ENCODE measurements at regions not wholly inside any gene's neighbourhood (a gene's known extent, or its start where the extent isn't known, plus 50 kb on each side); places are given as distances from the start of the nearest gene placed in this dataset.

DNA sequence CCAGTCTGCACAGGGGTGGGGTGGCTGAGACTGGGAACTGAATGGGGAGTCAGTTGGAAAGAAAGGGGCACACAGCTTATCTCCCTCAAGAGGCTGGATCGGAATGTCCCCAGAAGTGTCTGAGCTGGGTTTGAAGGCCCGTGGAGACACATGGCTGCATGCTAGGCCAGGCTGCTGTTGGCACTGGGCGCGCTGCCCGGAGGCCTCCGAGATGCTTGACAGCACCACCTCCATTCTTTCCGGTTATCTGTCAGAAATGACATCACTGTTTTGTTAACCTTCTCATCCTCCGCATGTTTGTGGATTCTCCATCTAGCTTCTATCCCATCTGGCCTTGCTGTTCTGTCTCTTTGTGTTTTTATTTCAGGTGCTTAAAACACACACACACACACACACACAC, 85.5 kb downstream of the APIP start:
- H3K9ac ChIP-seq (ENCODE audit: low read length): no peak overlapping the region
- no peak overlapping the region for H3K4me2 ChIP-seq (ENCODE audit: low read length)
- H3K27ac ChIP-seq (ENCODE audit: low read length): no peak overlapping the region
- no peak overlapping the region for H2AFZ ChIP-seq (ENCODE audit: low read length)
- peaks cover 16% of the 10 kb centered on the region for H3K4me1 ChIP-seq (ENCODE audit: insufficient read depth, low read length)
- no peaks in the 10 kb centered on the region for H3K9me3 ChIP-seq (ENCODE audit: low read length)
- no peaks in the 10 kb centered on the region for H3K9me2 ChIP-seq (replicated peaks; ENCODE audit: low read length)
- H3K4me3 ChIP-seq (ENCODE audit: low read length): no peak overlapping the region
- intact Hi-C loops (cut with micrococcal nuclease): no loop called here
- ATAC-seq (no peak), DNase-seq (no peak)
- H3K27me3 ChIP-seq (ENCODE audit: low read length): no peaks in the 10 kb centered on the region
- no peaks in the 10 kb centered on the region for H3K79me2 ChIP-seq (ENCODE audit: low read length)
- ChIA-PET CTCF (no interaction called here), POLR2A (ENCODE audit: unreplicated experiment) (no interaction called here)
- no peaks in the 10 kb centered on the region for H3F3A ChIP-seq (ENCODE audit: low read length, unreplicated experiment)
- H3K36me3 ChIP-seq (ENCODE audit: low read depth, low read length): no peaks in the 10 kb centered on the region
- TF ChIP-seq, protein P1, sequence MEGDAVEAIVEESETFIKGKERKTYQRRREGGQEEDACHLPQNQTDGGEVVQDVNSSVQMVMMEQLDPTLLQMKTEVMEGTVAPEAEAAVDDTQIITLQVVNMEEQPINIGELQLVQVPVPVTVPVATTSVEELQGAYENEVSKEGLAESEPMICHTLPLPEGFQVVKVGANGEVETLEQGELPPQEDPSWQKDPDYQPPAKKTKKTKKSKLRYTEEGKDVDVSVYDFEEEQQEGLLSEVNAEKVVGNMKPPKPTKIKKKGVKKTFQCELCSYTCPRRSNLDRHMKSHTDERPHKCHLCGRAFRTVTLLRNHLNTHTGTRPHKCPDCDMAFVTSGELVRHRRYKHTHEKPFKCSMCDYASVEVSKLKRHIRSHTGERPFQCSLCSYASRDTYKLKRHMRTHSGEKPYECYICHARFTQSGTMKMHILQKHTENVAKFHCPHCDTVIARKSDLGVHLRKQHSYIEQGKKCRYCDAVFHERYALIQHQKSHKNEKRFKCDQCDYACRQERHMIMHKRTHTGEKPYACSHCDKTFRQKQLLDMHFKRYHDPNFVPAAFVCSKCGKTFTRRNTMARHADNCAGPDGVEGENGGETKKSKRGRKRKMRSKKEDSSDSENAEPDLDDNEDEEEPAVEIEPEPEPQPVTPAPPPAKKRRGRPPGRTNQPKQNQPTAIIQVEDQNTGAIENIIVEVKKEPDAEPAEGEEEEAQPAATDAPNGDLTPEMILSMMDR (conservative IDR thresholded peaks at IDR 0.05; ENCODE audit: low read depth, low read length): no peak
- TF ChIP-seq EZH2 (IDR thresholded peaks at IDR 0.05; ENCODE audit: low read length, unreplicated experiment) (no peak), EZH2phosphoT487 (IDR thresholded peaks at IDR 0.05; ENCODE audit: borderline replicate concordance, low read length) (no peak)
- no TSS peak for BruUV-seq (replicated peaks)
- no peaks in the 10 kb centered on the region for H4K20me1 ChIP-seq (ENCODE audit: low read length)

DNA sequence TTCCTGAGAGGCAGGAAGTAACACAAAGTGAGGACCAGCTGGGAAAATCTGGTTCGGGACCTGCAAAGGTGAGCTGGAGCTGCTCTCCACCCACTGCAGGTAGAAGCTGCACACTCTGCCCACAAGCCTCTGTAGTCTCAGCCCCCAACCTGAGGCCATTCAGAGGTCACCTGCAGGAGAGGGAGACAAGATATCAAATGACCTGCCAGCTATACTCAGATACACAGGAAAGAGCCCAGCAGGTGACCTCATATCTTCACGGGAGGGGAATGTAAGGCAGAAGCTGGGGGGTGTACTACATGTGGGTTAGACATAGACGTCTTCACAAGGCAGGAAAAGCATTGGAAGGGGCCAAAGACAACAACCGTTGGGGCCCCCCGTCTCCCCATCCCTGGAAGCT, 86.1 kb downstream of the APIP start:
- no peaks in the 10 kb centered on the region for H4K20me1 ChIP-seq (ENCODE audit: low read length)
- DNase-seq (no peak), ATAC-seq (no peak)
- no peak overlapping the region for H3K27ac ChIP-seq (ENCODE audit: low read length)
- ChIA-PET POLR2A (ENCODE audit: unreplicated experiment) (no interaction called here), CTCF (interaction anchor here (0.6 kb wide), 1 partner anchor 54 kb away, joined by 3 read pairs; no protein-coding TSS in a partner anchor)
- no peak overlapping the region for H3K9ac ChIP-seq (ENCODE audit: low read length)
- TF ChIP-seq EZH2 (IDR thresholded peaks at IDR 0.05; ENCODE audit: low read length, unreplicated experiment): no peak
- no peak for TF ChIP-seq EZH2phosphoT487 (IDR thresholded peaks at IDR 0.05; ENCODE audit: borderline replicate concordance, low read length)
- TF ChIP-seq, protein P1 (conservative IDR thresholded peaks at IDR 0.05; ENCODE audit: low read depth, low read length): no peak
- H3K4me2 ChIP-seq (ENCODE audit: low read length): no peak overlapping the region
- BruUV-seq (replicated peaks): no TSS peak
- intact Hi-C loops (cut with micrococcal nuclease): no loop called here
- H3K9me3 ChIP-seq (ENCODE audit: low read length): no peaks in the 10 kb centered on the region
- H3F3A ChIP-seq (ENCODE audit: low read length, unreplicated experiment): peaks cover under 1% of the 10 kb centered on the region
- H3K27me3 ChIP-seq (ENCODE audit: low read length): no peaks in the 10 kb centered on the region
- H3K79me2 ChIP-seq (ENCODE audit: low read length): no peaks in the 10 kb centered on the region
- no peak overlapping the region for H2AFZ ChIP-seq (ENCODE audit: low read length)
- H3K4me1 ChIP-seq (ENCODE audit: insufficient read depth, low read length): peaks cover 22% of the 10 kb centered on the region
- H3K4me3 ChIP-seq (ENCODE audit: low read length): no peak overlapping the region
- no peaks in the 10 kb centered on the region for H3K9me2 ChIP-seq (replicated peaks; ENCODE audit: low read length)
- H3K36me3 ChIP-seq (ENCODE audit: low read depth, low read length): no peaks in the 10 kb centered on the region

DNA sequence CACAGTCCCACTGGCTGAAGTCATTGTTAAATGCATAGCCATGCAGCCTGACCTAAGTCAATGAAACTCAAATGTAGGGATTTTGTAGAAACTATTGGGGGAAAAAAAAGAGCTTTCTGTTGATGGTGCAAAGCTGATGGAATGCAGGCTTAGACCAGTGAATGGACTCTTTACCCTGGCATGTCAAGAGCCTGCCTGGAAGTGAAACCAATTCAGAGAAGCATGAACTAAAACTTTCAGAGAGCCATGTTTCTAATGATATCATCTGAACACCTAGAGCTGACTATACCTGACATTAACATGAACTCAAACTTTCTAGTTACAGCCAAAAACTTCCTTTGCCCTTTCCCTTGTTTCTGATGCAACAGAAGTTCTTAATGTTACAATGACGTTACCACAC, 89.0 kb downstream of the APIP start:
- no peaks in the 10 kb centered on the region for H3K27me3 ChIP-seq (ENCODE audit: low read length)
- no peaks in the 10 kb centered on the region for H3K79me2 ChIP-seq (ENCODE audit: low read length)
- no peaks in the 10 kb centered on the region for H4K20me1 ChIP-seq (ENCODE audit: low read length)
- no peak overlapping the region for H3K4me3 ChIP-seq (ENCODE audit: low read length)
- ChIA-PET CTCF (no interaction called here), POLR2A (ENCODE audit: unreplicated experiment) (no interaction called here)
- intact Hi-C loops (cut with micrococcal nuclease): no loop called here
- peaks cover 3% of the 10 kb centered on the region for H3F3A ChIP-seq (ENCODE audit: low read length, unreplicated experiment)
- H3K9me2 ChIP-seq (replicated peaks; ENCODE audit: low read length): no peaks in the 10 kb centered on the region
- peak overlapping the region; percentile 99 for H3K27ac ChIP-seq (ENCODE audit: low read length)
- 0 out of 2 replicates have a peak overlapping the region, but pooled peaks have one; percentile 16 for H2AFZ ChIP-seq (ENCODE audit: low read length)
- H3K4me1 ChIP-seq (ENCODE audit: insufficient read depth, low read length): peaks cover 30% of the 10 kb centered on the region
- ATAC-seq (no peak), DNase-seq (no peak)
- no peaks in the 10 kb centered on the region for H3K36me3 ChIP-seq (ENCODE audit: low read depth, low read length)
- H3K4me2 ChIP-seq (ENCODE audit: low read length): no peak overlapping the region
- no peaks in the 10 kb centered on the region for H3K9me3 ChIP-seq (ENCODE audit: low read length)
- no peak overlapping the region for H3K9ac ChIP-seq (ENCODE audit: low read length)
- TF ChIP-seq EZH2 (IDR thresholded peaks at IDR 0.05; ENCODE audit: low read length, unreplicated experiment) (no peak), EZH2phosphoT487 (IDR thresholded peaks at IDR 0.05; ENCODE audit: borderline replicate concordance, low read length) (no peak)
- TF ChIP-seq, protein P1 (conservative IDR thresholded peaks at IDR 0.05; ENCODE audit: low read depth, low read length): no peak
- no TSS peak for BruUV-seq (replicated peaks)
